ENCODE measurements at regions not wholly inside any gene's neighbourhood (a gene's known extent, or its start where the extent isn't known, plus 50 kb on each side); places are given as distances from the start of the nearest gene placed in this dataset.
A peak's percentile ranks its signal among the peaks of the same experiment; 100 is the strongest.

- peaks cover 7% of the 10 kb centered on the region for H3K36me3 Mint-ChIP-seq (ENCODE audit: unreplicated experiment)
- TF ChIP-seq, protein P1, sequence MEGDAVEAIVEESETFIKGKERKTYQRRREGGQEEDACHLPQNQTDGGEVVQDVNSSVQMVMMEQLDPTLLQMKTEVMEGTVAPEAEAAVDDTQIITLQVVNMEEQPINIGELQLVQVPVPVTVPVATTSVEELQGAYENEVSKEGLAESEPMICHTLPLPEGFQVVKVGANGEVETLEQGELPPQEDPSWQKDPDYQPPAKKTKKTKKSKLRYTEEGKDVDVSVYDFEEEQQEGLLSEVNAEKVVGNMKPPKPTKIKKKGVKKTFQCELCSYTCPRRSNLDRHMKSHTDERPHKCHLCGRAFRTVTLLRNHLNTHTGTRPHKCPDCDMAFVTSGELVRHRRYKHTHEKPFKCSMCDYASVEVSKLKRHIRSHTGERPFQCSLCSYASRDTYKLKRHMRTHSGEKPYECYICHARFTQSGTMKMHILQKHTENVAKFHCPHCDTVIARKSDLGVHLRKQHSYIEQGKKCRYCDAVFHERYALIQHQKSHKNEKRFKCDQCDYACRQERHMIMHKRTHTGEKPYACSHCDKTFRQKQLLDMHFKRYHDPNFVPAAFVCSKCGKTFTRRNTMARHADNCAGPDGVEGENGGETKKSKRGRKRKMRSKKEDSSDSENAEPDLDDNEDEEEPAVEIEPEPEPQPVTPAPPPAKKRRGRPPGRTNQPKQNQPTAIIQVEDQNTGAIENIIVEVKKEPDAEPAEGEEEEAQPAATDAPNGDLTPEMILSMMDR (IDR thresholded peaks at IDR 0.05), result no peak
- no peaks in the 10 kb centered on the region for H3K9me3 Mint-ChIP-seq (ENCODE audit: unreplicated experiment)
- no peak overlapping the region for H3K27ac Mint-ChIP-seq (ENCODE audit: unreplicated experiment)
- H3K27me3 Mint-ChIP-seq (ENCODE audit: unreplicated experiment), result no peaks in the 10 kb centered on the region
- peaks cover 22% of the 10 kb centered on the region for H3K4me1 Mint-ChIP-seq (ENCODE audit: unreplicated experiment)
- H3K4me3 Mint-ChIP-seq (ENCODE audit: unreplicated experiment), result no peak overlapping the region
- no peak for DNase-seq (ENCODE audit: extremely low spot score, unreplicated experiment)
Observed at GRCh38 chr4:31051151-31051550, 331.0 kb downstream of the PCDH7 start.

DNA sequence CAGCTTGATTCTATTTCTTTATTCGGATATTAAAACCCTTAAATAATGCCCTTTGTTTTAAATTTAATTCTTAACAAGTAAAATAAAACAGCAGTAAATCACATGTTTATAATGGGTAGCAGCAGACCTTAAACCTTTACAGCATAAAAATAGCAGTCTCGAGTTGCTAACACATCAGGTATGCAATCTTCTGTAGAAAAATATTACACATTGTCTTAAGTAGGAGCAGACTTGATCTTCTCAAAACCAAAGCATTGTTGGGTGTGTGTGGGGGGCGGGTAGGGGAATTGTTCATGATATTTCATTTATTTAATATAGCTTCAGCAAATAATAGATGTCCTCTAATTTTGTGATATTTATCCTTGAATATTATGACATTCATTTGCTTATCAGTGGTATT, 331.4 kb downstream of the PCDH7 start:
- H3K36me3 Mint-ChIP-seq (ENCODE audit: unreplicated experiment), result peaks cover 7% of the 10 kb centered on the region
- H3K4me1 Mint-ChIP-seq (ENCODE audit: unreplicated experiment), result peaks cover 22% of the 10 kb centered on the region
- H3K4me3 Mint-ChIP-seq (ENCODE audit: unreplicated experiment), result no peak overlapping the region
- no peaks in the 10 kb centered on the region for H3K27me3 Mint-ChIP-seq (ENCODE audit: unreplicated experiment)
- no peak for DNase-seq (ENCODE audit: extremely low spot score, unreplicated experiment)
- H3K27ac Mint-ChIP-seq (ENCODE audit: unreplicated experiment), result no peak overlapping the region
- TF ChIP-seq, protein P1 (IDR thresholded peaks at IDR 0.05), result no peak
- H3K9me3 Mint-ChIP-seq (ENCODE audit: unreplicated experiment), result no peaks in the 10 kb centered on the region

DNA sequence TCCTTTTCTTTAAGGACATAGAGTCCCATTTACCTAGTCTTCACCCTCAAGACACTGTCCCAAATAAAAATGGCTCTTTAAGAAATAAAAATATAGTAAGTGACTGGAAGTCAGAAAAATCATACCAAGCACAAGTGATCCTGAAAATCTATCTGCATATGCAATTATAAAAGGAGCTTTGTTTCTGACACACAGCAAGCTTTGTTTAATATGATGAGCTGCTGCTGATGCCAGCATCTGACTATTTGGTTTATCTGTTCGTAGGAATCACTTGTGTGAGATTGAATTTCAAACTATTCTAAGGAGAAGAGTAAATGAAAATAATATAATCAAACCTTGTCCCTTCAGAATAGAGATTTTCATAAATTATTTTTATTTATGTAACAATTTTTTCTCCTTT, 332.4 kb downstream of the PCDH7 start:
- DNase-seq (ENCODE audit: extremely low spot score, unreplicated experiment), result no peak
- no peak overlapping the region for H3K27ac Mint-ChIP-seq (ENCODE audit: unreplicated experiment)
- peaks cover 22% of the 10 kb centered on the region for H3K4me1 Mint-ChIP-seq (ENCODE audit: unreplicated experiment)
- no peaks in the 10 kb centered on the region for H3K27me3 Mint-ChIP-seq (ENCODE audit: unreplicated experiment)
- peaks cover 6% of the 10 kb centered on the region for H3K36me3 Mint-ChIP-seq (ENCODE audit: unreplicated experiment)
- no peak overlapping the region for H3K4me3 Mint-ChIP-seq (ENCODE audit: unreplicated experiment)
- H3K9me3 Mint-ChIP-seq (ENCODE audit: unreplicated experiment), result no peaks in the 10 kb centered on the region
- TF ChIP-seq, protein P1 (IDR thresholded peaks at IDR 0.05), result no peak

GRCh38 chr4:31053451-31053850, 333.3 kb downstream of the PCDH7 start:
- Mint-ChIP-seq H3K27ac (ENCODE audit: unreplicated experiment) (peak overlapping the region; percentile 13), H3K4me3 (ENCODE audit: unreplicated experiment) (no peak overlapping the region)

DNA sequence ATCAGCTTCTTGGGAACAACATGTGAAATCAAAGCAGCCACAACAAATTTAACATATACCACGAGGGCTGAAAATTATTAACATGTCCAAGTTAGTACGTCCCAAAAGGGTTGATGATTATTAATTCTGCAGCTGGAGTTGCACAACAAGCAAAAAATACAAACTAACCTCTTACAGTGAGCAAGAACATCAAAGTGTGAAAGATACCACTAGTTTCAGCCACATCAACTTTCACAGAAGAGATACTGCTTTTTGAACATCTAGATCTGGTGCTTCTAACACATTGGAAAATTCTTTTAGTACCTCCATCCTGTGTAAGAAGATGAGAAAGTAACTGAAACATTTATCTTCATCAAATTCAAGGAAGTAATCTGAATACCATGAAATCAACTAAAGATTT, 334.1 kb downstream of the PCDH7 start:
- DNase-seq (ENCODE audit: extremely low spot score, unreplicated experiment), result no peak
- H3K27me3 Mint-ChIP-seq (ENCODE audit: unreplicated experiment), result no peaks in the 10 kb centered on the region
- no peaks in the 10 kb centered on the region for H3K9me3 Mint-ChIP-seq (ENCODE audit: unreplicated experiment)
- TF ChIP-seq, protein P1 (IDR thresholded peaks at IDR 0.05), result no peak
- H3K4me1 Mint-ChIP-seq (ENCODE audit: unreplicated experiment), result peaks cover 22% of the 10 kb centered on the region
- peaks cover 6% of the 10 kb centered on the region for H3K36me3 Mint-ChIP-seq (ENCODE audit: unreplicated experiment)
- no peak overlapping the region for H3K27ac Mint-ChIP-seq (ENCODE audit: unreplicated experiment)
- H3K4me3 Mint-ChIP-seq (ENCODE audit: unreplicated experiment), result no peak overlapping the region

More at GRCh38 chr4:31053451-31053850, 333.3 kb downstream of the PCDH7 start:
- TF ChIP-seq, protein P1 (IDR thresholded peaks at IDR 0.05), result no peak
- no peak for DNase-seq (ENCODE audit: extremely low spot score, unreplicated experiment)
- peaks cover 5% of the 10 kb centered on the region for H3K36me3 Mint-ChIP-seq (ENCODE audit: unreplicated experiment)
- H3K27me3 Mint-ChIP-seq (ENCODE audit: unreplicated experiment), result no peaks in the 10 kb centered on the region
- peaks cover 22% of the 10 kb centered on the region for H3K4me1 Mint-ChIP-seq (ENCODE audit: unreplicated experiment)
- no peaks in the 10 kb centered on the region for H3K9me3 Mint-ChIP-seq (ENCODE audit: unreplicated experiment)
